Stimulated activated naive CD8-positive, alpha-beta T cell treated with anti-CD3 and anti-CD28 coated beads, Interleukin-15, amount 100 ng/mL, for 72 hours (primary cell): ENCODE measurements at regions not wholly inside any gene's neighbourhood (a gene's known extent, or its start where the extent isn't known, plus 50 kb on each side); places are given as distances from the start of the nearest gene placed in this dataset.

Source experiments
- ATAC-seq: fragments of 150-1000 bp; cut with Tn5 transposase; 2 replicates; pipeline ENCODE4 v1.10.0; 2021; ENCODE audit warnings: mild to moderate bottlenecking, moderate library complexity
- DNase-seq, 2 donors: peaks; one replicate each; pipeline ENCODE4 v3.0.0; 2021 to 2022
- H3K27ac Mint-ChIP-seq, 2 donors: one replicate each; pipeline ENCODE4 v1.8.0; 2022; ENCODE audit warnings: mild to moderate bottlenecking in 2 of 2, mixed read lengths in 2 of 2, moderate library complexity in 2 of 2
- H3K27me3 Mint-ChIP-seq: one replicate; pipeline ENCODE4 v1.8.0; 2022; ENCODE audit warnings: mixed read lengths
- H3K4me1 Mint-ChIP-seq: one replicate; pipeline ENCODE4 v1.8.0; 2022; ENCODE audit warnings: mild to moderate bottlenecking, mixed read lengths
- H3K4me3 Mint-ChIP-seq, 2 donors: one replicate each; pipeline ENCODE4 v1.8.0; 2022; ENCODE audit warnings: mild to moderate bottlenecking in 2 of 2, mixed read lengths in 2 of 2, moderate library complexity in 1 of 2
- H3K9me3 Mint-ChIP-seq, 2 donors: one replicate each; pipeline ENCODE4 v1.8.0; 2022; ENCODE audit warnings: mixed read lengths in 2 of 2

GRCh38 chr15:95086531-95087252 lies 855.3 kb downstream of the MCTP2 start:
- Mint-ChIP-seq H3K27ac (peak overlapping the region in 1 of 2 donors; percentile 25), H3K4me1 (no peaks in the 10 kb centered on the region), H3K27me3 (no peaks in the 10 kb centered on the region), H3K4me3 (no peak overlapping the region), H3K9me3 (no peaks in the 10 kb centered on the region)
- DNase-seq (no peak), ATAC-seq (no peak)

DNA sequence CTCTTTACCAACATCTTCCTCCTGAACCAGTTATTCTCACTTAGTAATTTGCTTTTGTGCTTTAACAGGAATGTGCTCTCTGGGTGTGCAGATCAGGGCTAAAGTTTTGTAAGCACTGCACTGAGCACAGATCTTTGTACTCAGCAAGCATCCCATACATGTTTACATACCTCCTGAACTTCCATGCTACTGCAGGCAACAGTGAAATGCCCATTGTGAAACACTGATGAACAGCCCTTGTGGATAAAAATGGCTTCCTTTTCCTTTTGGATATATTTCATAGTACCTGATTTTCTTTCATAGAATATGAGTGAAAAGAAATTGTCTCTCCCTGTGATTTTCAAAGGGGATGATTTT lies 855.9 kb downstream of the MCTP2 start:
- ATAC-seq (no peak), DNase-seq (no peak)
- Mint-ChIP-seq H3K4me3 (no peak overlapping the region), H3K9me3 (peaks cover 0 to 2% of the 10 kb centered on the region in 2 donors), H3K4me1 (no peaks in the 10 kb centered on the region), H3K27me3 (no peaks in the 10 kb centered on the region), H3K27ac (peak overlapping the region in 1 of 2 donors; percentile 25)

GRCh38 chr15:95091444-95091843 lies 860.1 kb downstream of the MCTP2 start:
- ATAC-seq (no peak), DNase-seq (no peak)
- Mint-ChIP-seq H3K4me3 (no peak overlapping the region), H3K9me3 (peaks cover 0 to 5% of the 10 kb centered on the region in 2 donors), H3K4me1 (no peaks in the 10 kb centered on the region), H3K27me3 (no peaks in the 10 kb centered on the region), H3K27ac (no peak overlapping the region)

GRCh38 chr15:95095250-95095649 lies 863.9 kb downstream of the MCTP2 start:
- DNase-seq: no peak
- H3K9me3 Mint-ChIP-seq: peaks cover 0 to 5% of the 10 kb centered on the region in 2 donors

GRCh38 chr15:95096651-95097050 lies 865.3 kb downstream of the MCTP2 start:
- no peaks in the 10 kb centered on the region for H3K27me3 Mint-ChIP-seq
- H3K4me3 Mint-ChIP-seq: no peak overlapping the region
- H3K27ac Mint-ChIP-seq: no peak overlapping the region
- ATAC-seq: no peak
- peaks cover 0 to 9% of the 10 kb centered on the region in 2 donors for H3K9me3 Mint-ChIP-seq
- H3K4me1 Mint-ChIP-seq: no peaks in the 10 kb centered on the region
- no peak for DNase-seq

More at GRCh38 chr15:95095250-95095649, 863.9 kb downstream of the MCTP2 start:
- Mint-ChIP-seq H3K27ac (no peak overlapping the region), H3K4me3 (no peak overlapping the region), H3K4me1 (no peaks in the 10 kb centered on the region), H3K27me3 (no peaks in the 10 kb centered on the region)
- no peak for ATAC-seq

DNA sequence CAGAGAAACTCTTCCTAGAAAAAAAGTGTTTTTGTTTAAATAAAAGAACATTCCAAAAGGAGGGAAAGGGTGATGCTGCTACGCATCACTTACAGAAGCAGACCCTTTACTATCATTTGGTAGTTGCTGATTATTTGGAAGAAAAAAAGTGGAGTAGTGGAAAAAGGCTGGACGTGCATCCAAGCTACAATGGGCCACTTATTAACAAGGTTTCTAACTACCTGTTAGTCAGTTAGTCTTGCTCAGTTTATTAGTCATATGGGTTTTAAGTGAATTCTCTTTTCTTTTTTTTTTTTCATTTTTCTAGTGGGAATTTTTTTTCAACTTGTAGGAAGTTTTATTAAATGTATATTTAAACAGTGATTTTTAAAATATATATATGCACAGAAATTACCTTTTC lies 866.0 kb downstream of the MCTP2 start:
- DNase-seq: no peak
- Mint-ChIP-seq H3K4me1 (no peaks in the 10 kb centered on the region), H3K27ac (no peak overlapping the region), H3K27me3 (no peaks in the 10 kb centered on the region), H3K9me3 (peaks cover 0 to 6% of the 10 kb centered on the region in 2 donors), H3K4me3 (no peak overlapping the region)
- ATAC-seq: no peak

GRCh38 chr15:95105229-95105628 lies 873.9 kb downstream of the MCTP2 start:
- Mint-ChIP-seq H3K4me1 (no peaks in the 10 kb centered on the region), H3K27ac (no peak overlapping the region), H3K9me3 (peaks cover 0 to 4% of the 10 kb centered on the region in 2 donors), H3K4me3 (no peak overlapping the region), H3K27me3 (no peaks in the 10 kb centered on the region)
- DNase-seq: no peak
- no peak for ATAC-seq

- H3K4me3 Mint-ChIP-seq: no peak overlapping the region
- H3K27me3 Mint-ChIP-seq: no peaks in the 10 kb centered on the region
- no peaks in the 10 kb centered on the region for H3K9me3 Mint-ChIP-seq
- H3K4me1 Mint-ChIP-seq: no peaks in the 10 kb centered on the region
- DNase-seq (no peak), ATAC-seq (no peak)
- H3K27ac Mint-ChIP-seq: no peak overlapping the region
These were observed 875.4 kb downstream of the MCTP2 start for GRCh38 chr15:95106801-95107200.

GRCh38 chr15:95108673-95109072 lies 877.3 kb downstream of the MCTP2 start:
- Mint-ChIP-seq H3K4me3 (no peak overlapping the region), H3K9me3 (no peaks in the 10 kb centered on the region), H3K4me1 (no peaks in the 10 kb centered on the region), H3K27me3 (no peaks in the 10 kb centered on the region), H3K27ac (no peak overlapping the region)
- DNase-seq (no peak), ATAC-seq (no peak)

DNA sequence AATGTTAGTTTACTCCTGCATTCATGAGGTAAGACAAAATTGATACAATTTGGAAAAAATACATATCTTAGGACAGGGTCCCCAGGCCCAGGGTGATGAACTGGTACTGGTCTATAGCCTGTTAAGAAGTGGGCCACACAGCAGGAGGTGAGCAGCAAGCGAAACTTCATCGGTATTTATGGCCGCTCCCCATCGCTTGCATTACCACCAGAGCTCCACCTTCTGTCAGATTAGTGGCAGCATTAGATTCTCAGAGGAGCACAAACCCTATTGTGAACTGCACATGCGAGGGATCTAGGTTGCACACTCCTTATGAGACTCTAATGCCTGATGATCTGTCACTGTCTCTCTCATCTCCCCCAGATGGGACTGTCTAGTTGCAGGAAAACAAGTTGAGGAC lies 880.6 kb downstream of the MCTP2 start:
- Mint-ChIP-seq H3K27me3 (no peaks in the 10 kb centered on the region), H3K9me3 (no peaks in the 10 kb centered on the region), H3K4me3 (no peak overlapping the region), H3K4me1 (no peaks in the 10 kb centered on the region), H3K27ac (no peak overlapping the region)
- no peak for ATAC-seq
- DNase-seq: no peak

- H3K9me3 Mint-ChIP-seq: no peaks in the 10 kb centered on the region
These were observed 881.7 kb downstream of the MCTP2 start for GRCh38 chr15:95113041-95113440.

GRCh38 chr15:95119041-95119610 lies 887.8 kb downstream of the MCTP2 start:
- ATAC-seq: no peak
- H3K4me1 Mint-ChIP-seq: no peaks in the 10 kb centered on the region
- DNase-seq: no peak
- H3K4me3 Mint-ChIP-seq: no peak overlapping the region
- H3K27ac Mint-ChIP-seq: no peak overlapping the region
- no peaks in the 10 kb centered on the region for H3K9me3 Mint-ChIP-seq
- no peaks in the 10 kb centered on the region for H3K27me3 Mint-ChIP-seq

More at GRCh38 chr15:95113041-95113440, 881.7 kb downstream of the MCTP2 start:
- no peaks in the 10 kb centered on the region for H3K4me1 Mint-ChIP-seq
- no peaks in the 10 kb centered on the region for H3K27me3 Mint-ChIP-seq
- no peak overlapping the region for H3K27ac Mint-ChIP-seq
- DNase-seq (no peak), ATAC-seq (no peak)
- no peak overlapping the region for H3K4me3 Mint-ChIP-seq

GRCh38 chr15:95120595-95120994 lies 889.2 kb downstream of the MCTP2 start:
- H3K4me1 Mint-ChIP-seq: no peaks in the 10 kb centered on the region
- no peak overlapping the region for H3K27ac Mint-ChIP-seq
- DNase-seq (no peak), ATAC-seq (no peak)
- no peaks in the 10 kb centered on the region for H3K27me3 Mint-ChIP-seq
- no peak overlapping the region for H3K4me3 Mint-ChIP-seq
- H3K9me3 Mint-ChIP-seq: no peaks in the 10 kb centered on the region

DNA sequence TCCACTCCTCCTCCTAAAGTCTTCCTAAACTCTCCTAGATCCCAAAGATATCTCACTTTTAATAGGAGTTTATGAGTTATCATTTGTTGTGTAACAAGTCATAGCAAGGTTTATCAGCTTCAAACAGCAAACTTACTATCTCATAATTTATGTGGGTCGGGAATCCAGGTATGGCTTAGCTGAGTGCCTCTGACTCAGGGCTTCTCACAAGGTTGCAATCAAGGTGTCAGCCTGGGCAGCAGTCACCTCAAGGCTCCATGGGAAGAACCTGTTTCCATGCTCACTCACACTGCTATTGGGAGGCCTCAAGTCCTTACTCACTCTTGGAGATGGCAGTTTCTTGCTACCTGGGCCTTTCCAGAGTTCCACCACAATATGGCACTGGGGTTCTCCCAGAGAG lies 889.8 kb downstream of the MCTP2 start:
- DNase-seq: no peak
- Mint-ChIP-seq H3K4me1 (no peaks in the 10 kb centered on the region), H3K9me3 (no peaks in the 10 kb centered on the region), H3K27me3 (no peaks in the 10 kb centered on the region), H3K4me3 (no peak overlapping the region), H3K27ac (no peak overlapping the region)
- ATAC-seq: no peak

GRCh38 chr15:95125803-95126202 lies 894.4 kb downstream of the MCTP2 start:
- H3K4me3 Mint-ChIP-seq: no peak overlapping the region
- no peaks in the 10 kb centered on the region for H3K27me3 Mint-ChIP-seq
- H3K9me3 Mint-ChIP-seq: no peaks in the 10 kb centered on the region
- no peaks in the 10 kb centered on the region for H3K4me1 Mint-ChIP-seq
- no peak for DNase-seq
- no peak for ATAC-seq
- no peak overlapping the region for H3K27ac Mint-ChIP-seq

DNA sequence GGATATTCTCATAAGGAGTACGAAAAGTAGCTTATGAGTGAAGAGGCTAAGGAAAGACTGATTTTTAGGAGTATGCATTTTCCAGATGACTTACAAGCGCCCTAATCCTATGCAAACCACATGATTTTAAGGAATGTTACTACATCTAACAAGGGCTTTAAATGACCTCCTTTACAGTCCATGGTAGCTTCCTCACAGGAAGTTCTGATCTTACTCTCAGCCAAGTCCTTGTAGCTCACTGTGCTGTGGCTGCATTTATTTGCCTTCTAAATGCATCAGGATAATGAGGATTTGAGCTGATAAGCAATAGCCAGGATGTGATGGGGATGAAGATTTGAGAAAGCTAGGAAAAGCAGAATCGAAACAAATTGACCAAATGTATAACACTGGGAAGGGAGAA lies 896.0 kb downstream of the MCTP2 start:
- no peaks in the 10 kb centered on the region for H3K27me3 Mint-ChIP-seq
- H3K27ac Mint-ChIP-seq: no peak overlapping the region
- DNase-seq (no peak), ATAC-seq (no peak)
- no peaks in the 10 kb centered on the region for H3K4me1 Mint-ChIP-seq
- no peak overlapping the region for H3K4me3 Mint-ChIP-seq
- H3K9me3 Mint-ChIP-seq: no peaks in the 10 kb centered on the region

DNA sequence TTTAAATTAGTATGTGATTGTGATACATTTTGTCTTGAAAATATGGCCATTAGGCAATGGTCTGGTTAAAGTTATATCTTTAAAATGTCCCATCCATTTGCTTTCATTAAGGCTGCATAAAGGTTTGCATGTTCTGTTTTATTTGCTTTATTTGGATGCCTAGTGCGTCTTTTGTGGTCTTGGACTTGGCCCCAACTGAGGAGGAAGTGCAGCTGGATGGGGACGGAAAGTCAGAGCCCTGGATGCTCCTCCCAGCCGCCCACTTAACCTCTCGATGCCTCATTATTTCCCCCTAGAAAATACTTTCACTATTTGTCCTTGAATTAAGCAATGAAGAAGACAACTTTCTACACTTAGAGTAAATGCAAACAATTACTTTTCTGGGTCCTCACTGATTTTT lies 898.2 kb downstream of the MCTP2 start:
- DNase-seq (no peak), ATAC-seq (no peak)
- Mint-ChIP-seq H3K9me3 (no peaks in the 10 kb centered on the region), H3K27ac (no peak overlapping the region), H3K4me1 (no peaks in the 10 kb centered on the region), H3K4me3 (no peak overlapping the region), H3K27me3 (no peaks in the 10 kb centered on the region)
